Muscle layer of colon (tissue), 2 donors: ENCODE measurements at regions not wholly inside any gene's neighbourhood (a gene's known extent, or its start where the extent isn't known, plus 50 kb on each side); places are given as distances from the start of the nearest gene placed in this dataset.
A peak's percentile ranks its signal among the peaks of the same experiment; 100 is the strongest.

Source experiments
- H3K27ac ChIP-seq: one replicate; pipeline ENCODE4 v1.7.0; 2013; ENCODE audit warnings: low read depth, mild to moderate bottlenecking, low read length, moderate library complexity
- H3K27me3 ChIP-seq, 2 donors: one replicate each; pipeline ENCODE4 v1.7.0; 2013; ENCODE audit warnings: low read length in 2 of 2, mild to moderate bottlenecking in 2 of 2; ENCODE audit not compliant: insufficient read depth in 2 of 2, control insufficient read depth in 1 of 2
- H3K36me3 ChIP-seq: one replicate; pipeline ENCODE4 v1.7.0; 2013; ENCODE audit warnings: mild to moderate bottlenecking, low read length; ENCODE audit not compliant: insufficient read depth
- H3K4me1 ChIP-seq: one replicate; pipeline ENCODE4 v1.7.0; 2013; ENCODE audit warnings: mild to moderate bottlenecking, low read length; ENCODE audit not compliant: insufficient read depth
- H3K4me3 ChIP-seq, 2 donors: one replicate each; pipeline ENCODE4 v1.7.0; 2013; ENCODE audit warnings: low read length in 2 of 2, low read depth in 1 of 2, mild to moderate bottlenecking in 1 of 2, moderate library complexity in 1 of 2
- H3K9ac ChIP-seq: one replicate; pipeline ENCODE4 v1.7.0; 2013; ENCODE audit warnings: low read length
- H3K9me3 ChIP-seq: one replicate; pipeline ENCODE4 v1.7.0; 2013; ENCODE audit warnings: mild to moderate bottlenecking, low read length
- donor health status: abdominal sarcoma.
- donor health status: Adenocarcinoma of cecum.

DNA sequence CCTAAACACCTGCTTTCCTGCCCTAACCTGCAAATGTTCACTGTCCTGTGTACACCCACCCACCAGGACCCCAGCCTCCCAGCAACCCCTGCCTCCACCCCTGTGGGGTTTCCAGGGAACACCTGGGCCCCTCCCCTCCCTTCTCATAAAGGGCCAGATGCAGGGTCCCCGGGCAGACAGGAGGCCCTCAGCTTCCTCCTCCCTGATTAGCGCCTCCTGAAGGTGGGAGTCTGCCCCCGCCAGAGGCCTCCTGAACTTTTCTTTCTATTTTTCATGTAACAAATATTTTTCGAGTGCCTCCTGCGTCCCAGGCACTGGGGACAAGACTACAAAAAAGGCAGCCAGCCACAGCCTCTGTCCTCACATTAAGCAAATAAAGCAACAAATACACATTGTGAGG, 135.4 kb upstream of the LINGO1 start:
- Histone ChIP-seq H3K4me1 (no peaks in the 10 kb centered on the region), H3K9ac (no peak overlapping the region), H3K9me3 (no peaks in the 10 kb centered on the region), H3K27me3 (peaks cover 0 to 2% of the 10 kb centered on the region in 2 donors), H3K4me3 (no peak overlapping the region), H3K36me3 (no peaks in the 10 kb centered on the region), H3K27ac (no peak overlapping the region)

DNA sequence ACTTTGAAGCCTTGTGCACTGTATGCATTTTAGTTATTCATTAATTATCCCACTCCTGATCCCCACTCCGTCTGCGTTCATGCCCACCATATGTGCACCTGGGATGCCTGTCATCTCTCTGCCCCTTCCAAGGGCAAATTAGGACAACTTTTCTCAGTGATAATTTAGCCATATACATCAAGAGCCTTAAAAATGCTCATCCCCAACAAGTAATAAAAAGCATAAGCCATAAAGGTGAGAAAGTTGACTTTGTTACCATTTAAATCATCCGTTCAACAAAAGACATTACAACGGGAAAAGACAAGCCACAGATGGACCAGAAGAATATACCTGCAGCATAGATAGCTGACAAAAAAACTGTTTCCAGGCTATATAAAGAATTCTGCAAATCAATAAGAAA, 131.4 kb upstream of the LINGO1 start:
- no peak overlapping the region for H3K4me3 ChIP-seq
- H3K36me3 ChIP-seq: no peaks in the 10 kb centered on the region
- H3K27ac ChIP-seq: no peak overlapping the region
- no peak overlapping the region for H3K9ac ChIP-seq
- H3K4me1 ChIP-seq: no peaks in the 10 kb centered on the region
- H3K9me3 ChIP-seq: no peaks in the 10 kb centered on the region
- H3K27me3 ChIP-seq: peaks cover 0 to 7% of the 10 kb centered on the region in 2 donors

DNA sequence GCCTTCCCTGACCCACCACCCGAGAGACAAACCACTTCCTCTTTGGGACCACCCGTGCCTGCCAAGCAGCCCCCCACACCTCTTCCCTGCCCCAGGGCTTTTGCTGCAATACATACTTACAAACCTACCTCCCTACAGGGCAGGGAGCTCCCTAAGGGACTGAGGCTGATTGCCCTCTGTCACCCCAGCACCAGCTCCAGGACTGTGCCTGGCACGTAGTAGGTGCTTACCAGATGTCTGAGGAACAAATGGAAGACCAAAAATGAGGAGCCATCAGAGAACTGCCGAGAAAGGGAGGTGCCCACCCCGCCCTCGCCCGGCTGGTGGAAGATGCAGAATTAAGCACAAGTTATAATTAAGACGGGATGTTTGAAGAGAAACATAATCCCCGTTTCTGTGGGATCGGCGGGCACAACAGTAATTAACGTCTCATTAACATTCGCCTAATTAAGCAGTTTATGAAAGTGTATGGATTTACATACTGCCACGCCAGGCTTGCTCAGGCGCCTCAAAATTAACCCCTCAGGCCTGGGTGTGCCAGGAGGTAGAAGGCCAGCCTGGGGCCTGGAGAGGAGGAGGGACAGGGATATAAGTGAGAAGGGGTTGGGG, 130.1 kb upstream of the LINGO1 start:
- H3K27ac ChIP-seq: no peak overlapping the region
- no peak overlapping the region for H3K4me3 ChIP-seq
- peaks cover 0 to 7% of the 10 kb centered on the region in 2 donors for H3K27me3 ChIP-seq
- H3K9ac ChIP-seq: no peak overlapping the region
- H3K4me1 ChIP-seq: no peaks in the 10 kb centered on the region
- no peaks in the 10 kb centered on the region for H3K9me3 ChIP-seq
- H3K36me3 ChIP-seq: no peaks in the 10 kb centered on the region

DNA sequence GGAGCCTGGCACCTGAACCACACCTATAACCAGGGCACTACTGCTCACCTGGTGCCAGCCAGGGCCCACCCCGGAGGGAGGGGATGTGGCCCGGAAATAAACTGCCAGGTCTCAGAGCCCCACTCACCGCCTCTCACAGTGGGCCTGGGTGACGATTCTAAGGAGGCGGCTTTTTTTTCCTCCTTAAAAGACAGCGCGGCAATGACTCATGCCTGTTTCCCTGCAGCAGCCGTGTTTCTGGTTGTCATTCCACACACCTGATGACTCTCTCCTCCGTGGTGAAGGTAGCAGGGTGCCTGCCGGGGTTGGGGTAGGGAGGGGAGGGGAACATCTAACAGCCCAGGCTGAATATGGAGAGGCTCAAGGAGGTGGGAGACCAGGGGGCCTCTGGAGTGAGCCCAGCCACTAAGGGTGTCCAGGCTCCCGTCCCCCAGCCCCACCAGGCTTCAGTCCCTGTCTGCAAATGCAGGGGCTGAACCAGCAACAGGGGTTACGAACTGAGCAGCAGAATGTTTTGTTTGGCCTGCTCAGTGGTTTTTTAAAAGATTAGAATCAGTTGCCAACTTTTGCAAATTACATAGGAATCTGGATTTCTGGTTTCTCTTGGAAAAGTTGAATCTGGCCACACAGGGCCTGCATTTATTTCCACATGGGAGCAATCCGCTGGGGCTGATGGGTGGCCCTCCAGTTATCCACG, 127.3 kb upstream of the LINGO1 start:
- H3K27me3 ChIP-seq: peaks cover 0 to 7% of the 10 kb centered on the region in 2 donors
- no peak overlapping the region for H3K4me3 ChIP-seq
- H3K36me3 ChIP-seq: no peaks in the 10 kb centered on the region
- H3K9ac ChIP-seq: no peak overlapping the region
- no peak overlapping the region for H3K27ac ChIP-seq
- H3K4me1 ChIP-seq: no peaks in the 10 kb centered on the region
- H3K9me3 ChIP-seq: no peaks in the 10 kb centered on the region

DNA sequence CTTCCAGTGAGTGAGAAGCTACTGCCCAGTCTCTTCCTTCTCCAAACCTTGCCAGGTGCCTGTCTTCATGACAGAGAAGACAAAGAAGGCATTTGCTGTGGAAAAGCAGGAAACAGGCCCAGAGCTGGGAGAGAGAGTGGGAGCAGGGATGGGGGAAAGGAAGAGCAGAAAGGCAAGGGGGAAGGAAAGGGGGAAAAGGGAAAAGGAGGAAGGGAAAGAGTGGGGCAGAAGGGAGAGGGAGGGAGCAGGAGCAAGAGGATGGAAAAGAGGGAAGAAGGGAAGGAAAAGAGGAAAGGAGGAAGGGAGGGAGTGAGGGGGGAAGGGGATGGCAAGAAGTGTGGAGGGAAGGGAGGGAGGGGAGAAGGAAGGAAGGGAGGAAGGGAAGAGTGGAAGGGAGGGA, 121.2 kb upstream of the LINGO1 start:
- Histone ChIP-seq H3K27ac (no peak overlapping the region), H3K27me3 (no peaks in the 10 kb centered on the region), H3K4me3 (no peak overlapping the region), H3K36me3 (no peaks in the 10 kb centered on the region), H3K9me3 (no peaks in the 10 kb centered on the region), H3K4me1 (no peaks in the 10 kb centered on the region), H3K9ac (no peak overlapping the region)

DNA sequence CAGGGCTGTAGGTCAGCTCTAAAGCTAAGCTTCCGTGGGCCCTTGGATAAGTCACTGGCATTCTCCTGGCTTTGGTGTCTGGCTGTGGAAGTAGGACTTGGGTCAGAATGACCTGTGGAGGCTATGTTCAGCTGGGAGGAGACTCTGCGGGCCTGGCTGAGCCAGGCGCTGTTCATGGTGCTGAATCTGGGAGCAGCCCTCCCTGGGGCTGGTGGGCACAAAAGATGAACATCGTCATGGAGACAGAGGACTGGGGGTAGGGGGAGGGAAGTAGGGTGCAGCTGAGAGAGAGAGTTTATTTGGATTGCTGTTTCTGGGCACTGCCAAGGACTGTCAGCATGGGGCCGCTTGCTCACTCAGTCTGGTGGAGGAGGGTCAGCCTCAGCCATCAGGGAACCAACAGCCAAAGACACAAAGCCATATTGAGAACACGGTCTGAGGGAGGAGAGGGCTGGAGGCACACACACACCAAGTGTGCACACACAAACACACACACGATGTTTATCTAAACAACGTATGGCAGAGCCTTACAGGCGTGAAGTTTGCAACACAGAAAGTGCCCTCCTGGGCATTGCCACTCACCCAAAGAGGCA, 120.7 kb upstream of the LINGO1 start:
- Histone ChIP-seq H3K4me1 (no peaks in the 10 kb centered on the region), H3K9me3 (no peaks in the 10 kb centered on the region), H3K4me3 (no peak overlapping the region), H3K27ac (no peak overlapping the region), H3K27me3 (peaks cover 0 to 2% of the 10 kb centered on the region in 2 donors), H3K9ac (no peak overlapping the region), H3K36me3 (no peaks in the 10 kb centered on the region)

DNA sequence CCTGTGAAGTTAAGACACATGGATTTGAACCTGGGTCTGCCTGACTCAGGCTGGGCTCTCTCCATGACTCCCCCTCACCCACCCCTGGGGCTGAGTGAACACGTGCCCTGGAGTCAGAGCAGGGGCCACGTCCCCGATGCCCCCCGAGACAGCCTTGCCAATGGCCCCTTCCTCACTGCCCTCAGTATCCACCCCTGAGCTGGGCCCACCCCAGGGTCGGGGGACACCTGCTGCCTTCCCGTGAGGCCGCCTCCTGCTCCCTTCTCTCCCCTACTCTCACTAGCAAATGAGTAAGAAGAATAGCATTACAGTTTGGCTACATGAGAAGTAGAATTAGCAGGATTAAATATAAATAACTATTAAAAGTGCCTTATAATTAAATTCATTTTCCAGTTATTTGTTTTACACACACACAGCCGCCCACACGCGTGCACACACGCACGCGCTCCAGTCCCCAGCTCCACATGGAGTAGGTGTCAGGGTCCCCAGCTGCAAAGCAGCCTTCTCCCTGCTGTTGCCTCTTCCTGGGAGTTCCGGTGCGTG, 117.4 kb upstream of the LINGO1 start:
- H3K4me3 ChIP-seq: no peak overlapping the region
- no peak overlapping the region for H3K9ac ChIP-seq
- no peaks in the 10 kb centered on the region for H3K36me3 ChIP-seq
- H3K9me3 ChIP-seq: no peaks in the 10 kb centered on the region
- peaks cover 0 to 6% of the 10 kb centered on the region in 2 donors for H3K27me3 ChIP-seq
- no peak overlapping the region for H3K27ac ChIP-seq
- H3K4me1 ChIP-seq: peaks cover 4% of the 10 kb centered on the region

DNA sequence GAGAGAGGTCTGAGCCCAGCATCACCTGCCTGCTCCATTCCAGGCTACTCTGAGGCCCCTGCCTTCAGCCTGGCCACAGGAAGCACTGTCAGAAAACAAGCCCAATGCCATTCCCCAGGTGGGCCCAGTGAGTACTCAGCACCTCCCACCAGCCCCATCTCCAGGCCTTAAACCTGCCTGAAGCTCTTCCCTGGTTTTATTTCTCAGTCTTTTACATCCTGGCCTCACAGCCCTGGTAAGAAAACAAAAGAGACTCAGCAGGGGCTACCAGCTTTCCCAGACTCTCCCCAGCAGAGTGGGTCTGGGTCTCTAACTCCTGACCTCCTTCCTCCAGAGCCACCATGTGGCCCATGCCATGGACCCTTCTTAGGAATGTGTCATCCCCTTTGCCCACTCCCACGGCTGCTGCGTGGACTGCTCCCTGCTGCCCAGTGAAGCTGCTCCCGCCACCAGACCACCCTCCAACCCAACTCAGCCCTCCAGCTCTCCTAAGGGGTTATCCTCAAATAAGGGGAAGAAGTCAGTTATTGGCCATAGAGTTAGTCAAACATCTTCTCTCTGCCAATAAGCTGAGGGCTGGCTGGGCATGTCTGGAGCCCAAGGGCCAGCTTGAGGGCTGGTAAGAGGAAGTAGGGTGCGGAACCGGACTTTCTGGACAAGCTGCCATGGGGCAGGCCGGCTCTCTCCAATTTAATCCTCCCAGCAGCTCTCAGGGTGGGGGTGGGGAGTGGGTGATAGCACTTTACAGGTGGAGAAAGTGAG, 116.7 kb upstream of the LINGO1 start:
- Histone ChIP-seq H3K36me3 (no peaks in the 10 kb centered on the region), H3K4me3 (no peak overlapping the region), H3K9ac (no peak overlapping the region), H3K27ac (no peak overlapping the region), H3K27me3 (peaks cover 0 to 6% of the 10 kb centered on the region in 2 donors), H3K9me3 (no peaks in the 10 kb centered on the region), H3K4me1 (peaks cover 4% of the 10 kb centered on the region)

DNA sequence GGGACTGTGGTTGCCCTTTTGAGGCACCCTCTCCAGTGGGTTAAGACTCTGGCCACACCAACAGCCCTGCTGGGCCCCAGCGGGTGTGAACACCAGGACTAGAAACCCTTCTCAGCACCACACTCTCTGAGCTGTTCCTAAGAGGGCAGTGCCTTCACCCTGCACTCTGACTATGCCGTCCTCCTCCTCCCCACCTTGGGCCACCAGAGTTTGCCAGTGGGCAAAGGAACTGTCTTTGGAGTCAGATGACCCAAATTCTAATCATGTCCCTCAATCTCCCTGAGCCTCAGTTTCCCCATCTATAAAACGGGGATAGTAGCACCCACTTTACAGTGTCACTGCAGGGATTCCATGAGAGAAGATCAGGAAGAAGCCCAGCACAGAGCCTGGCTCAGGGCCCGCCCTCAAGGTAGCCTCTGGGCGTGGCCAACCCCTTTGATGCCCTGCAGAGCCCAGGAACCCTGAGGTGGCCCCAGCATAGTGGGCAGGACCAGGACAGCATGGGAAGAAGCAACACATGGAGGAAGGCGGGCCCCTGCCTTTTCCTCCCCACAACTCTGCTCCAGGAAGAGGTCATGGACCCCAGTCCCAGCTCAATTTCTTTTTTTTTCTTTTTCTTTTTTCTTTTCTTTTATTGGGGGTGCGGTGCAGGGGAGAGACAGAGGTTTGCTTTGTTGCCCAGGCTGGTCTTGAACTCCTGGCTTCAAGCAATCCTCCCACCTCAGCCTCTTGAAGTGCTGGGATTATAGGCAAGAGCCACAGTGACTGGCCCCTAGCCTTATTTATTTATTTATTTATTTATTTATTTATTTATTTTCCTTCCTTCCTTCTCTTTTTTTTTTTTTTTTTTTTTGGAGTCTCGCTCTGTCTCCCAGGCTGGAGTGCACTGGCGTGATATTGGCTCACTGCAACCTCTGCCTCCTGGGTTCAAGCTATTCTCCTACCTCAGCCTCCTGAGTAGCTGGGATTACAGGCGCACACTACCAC, 115.7 kb upstream of the LINGO1 start:
- H3K9ac ChIP-seq: no peak overlapping the region
- peak overlapping the region in 1 of 2 donors; percentile 27 for H3K4me3 ChIP-seq

DNA sequence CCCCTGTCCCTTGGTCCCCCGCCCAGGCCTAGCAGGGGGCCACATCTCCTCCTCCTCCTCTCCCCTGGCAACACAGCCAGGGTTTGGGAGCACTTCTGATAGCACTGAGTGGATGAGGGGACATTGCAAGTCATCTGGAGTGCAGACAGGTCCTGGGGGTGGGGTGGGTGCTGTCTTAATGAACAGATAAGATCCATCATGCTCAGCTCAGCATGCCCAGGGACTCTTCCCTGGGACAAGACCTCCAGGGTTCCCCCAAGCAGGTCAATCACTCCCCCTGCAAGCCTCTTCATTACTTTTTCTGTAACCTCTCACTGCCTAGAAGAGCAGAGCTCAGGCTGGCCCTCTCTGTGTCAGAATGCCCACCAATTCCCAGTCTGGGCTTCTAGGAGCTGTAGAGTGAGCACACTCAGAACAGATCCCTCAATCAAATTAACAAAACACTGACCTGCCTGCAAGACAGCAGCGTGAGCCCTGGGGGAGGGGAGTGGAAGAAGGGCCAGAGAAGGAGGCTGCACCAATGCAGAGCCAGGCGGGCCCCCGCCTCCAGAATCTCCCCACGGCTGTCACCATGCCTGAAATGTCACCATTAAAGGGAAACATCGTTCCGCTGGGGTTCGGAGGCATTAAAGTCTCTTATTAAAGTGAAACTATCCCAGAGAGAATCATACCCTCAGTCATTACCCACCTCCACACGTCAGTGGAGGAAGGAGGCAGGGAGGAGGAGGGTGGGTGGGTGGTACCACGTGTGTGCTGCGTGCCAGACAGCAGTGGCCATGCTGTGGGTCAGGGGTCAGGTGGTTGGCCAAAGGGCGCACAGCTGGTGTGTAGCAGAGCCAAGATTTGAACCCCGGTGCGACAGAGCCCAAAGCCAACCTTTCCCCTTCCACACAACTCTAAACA, 114.7 kb upstream of the LINGO1 start:
- Histone ChIP-seq H3K4me3 (peak overlapping the region in 1 of 2 donors; percentile 27), H3K9me3 (no peaks in the 10 kb centered on the region), H3K4me1 (peaks cover 4% of the 10 kb centered on the region), H3K27me3 (peaks cover 0 to 12% of the 10 kb centered on the region in 2 donors), H3K27ac (no peak overlapping the region), H3K9ac (no peak overlapping the region), H3K36me3 (no peaks in the 10 kb centered on the region)

More for the DNA sequence above, 115.7 kb upstream of the LINGO1 start:
- Histone ChIP-seq H3K27me3 (peaks cover 0 to 7% of the 10 kb centered on the region in 2 donors), H3K27ac (no peak overlapping the region), H3K36me3 (no peaks in the 10 kb centered on the region), H3K4me1 (peaks cover 4% of the 10 kb centered on the region), H3K9me3 (no peaks in the 10 kb centered on the region)
